GM21786 (cell line): ENCODE measurements at regions not wholly inside any gene's neighbourhood (a gene's known extent, or its start where the extent isn't known, plus 50 kb on each side); places are given as distances from the start of the nearest gene placed in this dataset.
A peak's percentile ranks its signal among the peaks of the same experiment; 100 is the strongest.

ENCODE experiments used
- ATAC-seq: cut with Tn5 transposase; IDR thresholded peaks from one replicate; pipeline ENCODE4 v1.9.1; 2021; ENCODE audit not compliant: unreplicated experiment

- ATAC-seq, result no peak
Observed at GRCh38 chr13:34103854-34104253, 285.9 kb downstream of the RFC3 start.

GRCh38 chr13:34104853-34105252 lies 286.9 kb downstream of the RFC3 start:
- ATAC-seq, result no peak

DNA sequence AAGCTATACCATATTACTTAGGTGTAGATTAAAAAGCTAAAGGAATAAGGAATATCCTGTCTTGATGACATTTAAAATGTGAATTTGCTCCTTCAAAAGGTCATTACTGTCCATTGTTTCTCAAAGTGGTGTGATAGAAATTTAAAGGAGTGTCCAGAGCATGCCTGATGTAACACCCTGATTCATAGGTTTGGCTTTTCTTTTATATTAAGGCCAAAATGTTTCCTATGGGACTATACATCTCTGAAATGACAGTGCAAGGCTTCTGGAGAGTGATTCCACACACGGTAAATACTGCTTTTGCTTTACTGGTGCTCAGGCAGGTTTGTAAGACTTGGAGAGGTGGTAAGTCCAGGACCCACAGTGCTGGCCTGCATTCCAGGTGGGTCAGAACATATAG lies 289.9 kb downstream of the RFC3 start:
- no peak for ATAC-seq

DNA sequence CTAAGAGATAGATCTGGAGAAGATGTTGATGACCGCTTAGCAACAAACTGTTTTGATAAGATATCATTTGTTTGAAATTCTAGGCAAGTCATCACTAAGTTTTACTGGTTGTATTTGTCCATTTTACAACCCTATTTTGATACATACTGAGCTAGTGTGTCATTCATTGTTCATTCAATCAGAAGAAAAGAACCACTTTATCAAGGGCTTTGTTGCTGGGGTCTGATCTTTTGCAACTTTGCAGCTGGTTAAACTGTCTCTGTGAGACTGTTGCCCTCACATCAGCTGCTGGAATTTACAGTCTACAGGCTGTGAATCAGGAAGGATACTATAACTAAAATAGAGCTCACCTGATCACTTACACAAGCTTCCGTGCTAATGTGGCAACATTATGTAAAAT lies 290.5 kb downstream of the RFC3 start:
- ATAC-seq, result no peak

GRCh38 chr13:34114581-34114980 lies 296.6 kb downstream of the RFC3 start:
- ATAC-seq, result no peak

GRCh38 chr13:34116651-34117050 lies 298.7 kb downstream of the RFC3 start:
- no peak for ATAC-seq

- no peak for ATAC-seq
Observed at GRCh38 chr13:34124666-34125306, 306.8 kb downstream of the RFC3 start.

DNA sequence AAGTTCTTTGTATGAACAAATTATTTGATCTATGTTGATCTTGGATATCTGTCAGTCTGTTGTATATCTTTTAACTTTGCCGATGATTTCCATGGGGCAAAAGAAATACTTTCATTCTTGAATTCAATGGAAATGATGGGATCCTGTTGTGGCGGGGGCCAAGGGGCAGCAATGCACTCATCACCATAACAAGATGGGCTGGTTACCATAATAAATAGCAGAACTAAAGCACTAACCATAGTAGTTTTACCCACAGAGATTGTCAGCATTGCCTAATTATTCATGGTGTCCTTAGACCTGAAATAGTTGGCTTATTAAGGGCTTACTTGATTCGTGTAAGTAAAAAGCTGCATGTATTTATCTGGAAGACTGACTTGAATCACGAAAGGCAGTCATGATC lies 309.6 kb downstream of the RFC3 start:
- ATAC-seq, result no peak

- no peak for ATAC-seq
Observed at GRCh38 chr13:34128661-34129060, 310.7 kb downstream of the RFC3 start.

DNA sequence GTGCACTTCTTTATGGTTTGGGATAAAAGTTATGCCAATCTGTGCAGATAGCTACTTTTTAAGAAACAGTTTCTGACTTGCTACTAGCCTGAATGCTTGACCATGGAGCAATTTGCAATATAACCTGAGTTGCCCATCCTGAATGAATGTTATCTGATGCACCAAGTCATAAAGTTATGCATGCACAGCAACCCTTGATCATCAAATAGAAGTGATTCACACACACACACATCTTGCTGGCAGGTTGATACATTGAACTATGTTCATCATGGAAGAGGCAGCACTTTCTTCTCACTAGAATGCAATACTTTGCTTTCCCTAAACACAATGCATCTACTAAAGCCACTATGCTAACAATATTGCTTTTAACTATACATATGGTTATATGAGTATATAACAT lies 311.5 kb downstream of the RFC3 start:
- ATAC-seq, result no peak

DNA sequence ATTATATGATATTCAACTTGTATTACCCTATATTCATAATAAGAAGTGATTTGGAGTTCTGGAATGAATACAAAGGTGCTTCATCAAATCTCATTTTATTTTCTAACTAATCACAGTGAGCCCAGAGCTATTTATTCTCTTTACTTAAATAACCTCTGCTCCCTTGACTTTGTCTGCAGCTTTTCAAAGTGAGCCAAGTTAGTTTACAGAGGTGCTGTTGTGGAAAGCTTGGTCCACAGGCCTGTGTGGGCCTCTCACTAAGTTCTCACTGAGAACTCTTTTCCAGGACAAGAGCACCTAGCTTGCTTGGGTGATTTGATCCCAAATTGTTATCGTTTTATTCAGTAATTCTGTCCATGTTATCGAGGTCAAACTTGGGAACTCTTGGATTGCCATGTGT lies 319.3 kb downstream of the RFC3 start:
- no peak for ATAC-seq

GRCh38 chr13:34139660-34140227 lies 321.8 kb downstream of the RFC3 start:
- ATAC-seq, result no peak

DNA sequence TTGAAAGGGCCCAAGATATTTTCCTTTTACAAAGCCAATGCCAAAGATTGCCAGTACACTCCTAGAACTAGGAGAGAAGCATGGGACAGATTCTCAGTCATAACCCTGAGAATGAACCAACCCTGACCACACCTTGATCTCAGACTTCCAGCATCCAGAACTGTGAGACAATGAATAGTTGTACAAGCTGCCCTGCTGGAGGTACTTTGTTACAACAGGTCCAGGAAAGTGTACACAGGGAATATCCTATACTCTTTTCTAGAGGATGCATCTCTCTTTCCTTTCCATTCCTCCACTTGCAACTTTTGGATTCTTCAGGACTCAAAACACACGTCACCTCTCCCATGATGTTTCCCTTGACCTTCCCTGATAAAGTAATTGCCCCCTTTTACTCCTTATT lies 325.7 kb downstream of the RFC3 start:
- ATAC-seq, result no peak

GRCh38 chr13:34144142-34144541 lies 326.2 kb downstream of the RFC3 start:
- no peak for ATAC-seq

DNA sequence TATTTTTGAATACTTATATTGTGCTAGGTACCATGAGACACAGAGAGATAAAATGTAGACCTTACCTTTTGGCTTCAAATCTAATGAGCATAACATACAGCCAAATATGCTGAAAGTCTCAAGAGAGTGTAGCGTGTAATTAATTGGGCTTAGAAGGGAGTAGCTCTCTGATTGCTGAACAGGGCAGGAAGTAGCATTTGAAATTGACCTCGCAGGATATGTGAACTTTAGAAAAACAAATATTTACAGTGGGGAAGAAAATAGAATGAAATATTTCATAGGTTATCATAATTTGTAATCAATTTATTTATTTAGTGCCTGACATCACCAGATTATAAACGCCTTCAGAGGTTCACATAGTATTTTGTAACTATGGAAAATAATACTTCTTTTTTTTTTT lies 327.1 kb downstream of the RFC3 start:
- ATAC-seq, result no peak

- ATAC-seq, result no peak
Observed at GRCh38 chr13:34148359-34148758, 330.4 kb downstream of the RFC3 start.

GRCh38 chr13:34151885-34152284 lies 333.9 kb downstream of the RFC3 start:
- no peak for ATAC-seq

GRCh38 chr13:34152409-34152808 lies 334.5 kb downstream of the RFC3 start:
- ATAC-seq, result no peak

GRCh38 chr13:34152996-34153395 lies 335.0 kb downstream of the RFC3 start:
- ATAC-seq, result no peak

DNA sequence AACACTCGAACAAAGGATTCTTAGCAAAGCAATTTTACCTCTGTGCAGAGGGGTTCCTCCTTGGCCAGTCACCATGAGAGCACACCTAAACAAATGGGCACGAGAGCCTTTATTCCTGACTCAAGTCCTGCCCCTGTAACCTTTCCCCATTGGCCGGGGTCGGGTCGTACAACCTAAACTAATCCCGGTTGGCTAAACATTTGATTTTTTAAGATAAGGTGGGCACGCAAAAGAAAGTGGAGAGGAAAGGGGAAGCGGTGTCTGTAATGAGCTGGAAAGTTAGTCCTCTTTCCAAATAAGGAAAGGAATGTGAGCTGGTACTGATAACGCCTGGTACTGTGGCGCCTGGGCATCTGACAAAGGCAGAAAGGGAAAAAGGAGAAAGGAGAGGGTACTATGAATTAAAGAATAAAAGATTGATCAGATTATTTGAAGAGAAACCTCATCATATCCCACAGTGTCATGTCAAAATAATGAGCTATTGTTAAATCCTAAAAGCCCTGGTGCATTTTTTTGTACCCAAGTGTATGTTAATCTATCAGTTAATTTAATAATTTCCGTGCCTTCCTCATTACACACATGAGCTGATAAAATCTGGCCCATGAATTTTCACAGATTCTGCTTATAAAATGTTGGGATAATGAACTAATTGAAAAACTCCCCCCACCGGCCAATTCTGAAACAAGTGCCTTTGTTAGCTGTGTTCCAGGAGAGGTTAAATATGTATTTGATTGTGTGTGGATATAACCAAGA lies 335.7 kb downstream of the RFC3 start:
- no peak for ATAC-seq

GRCh38 chr13:34155931-34156607 lies 338.1 kb downstream of the RFC3 start:
- ATAC-seq, result no peak

GRCh38 chr13:34156841-34157365 lies 339.0 kb downstream of the RFC3 start:
- ATAC-seq, result peak; percentile 99
